Liver (tissue), 8 donors: ENCODE measurements at regions not wholly inside any gene's neighbourhood (a gene's known extent, or its start where the extent isn't known, plus 50 kb on each side); places are given as distances from the start of the nearest gene placed in this dataset.
A peak's percentile ranks its signal among the peaks of the same experiment; 100 is the strongest.
"Not testable (repeated sequence)": the region's sequence is repeated elsewhere in the genome, so short reads cannot be mapped to it uniquely, and the experiment has no call there.

Experiments used
- DNase-seq: peaks from one replicate; pipeline ENCODE4 v3.0.0-alpha.2; 2017; ENCODE audit warnings: low spot score
- H3K27ac ChIP-seq, 2 donors: one replicate each; pipeline ENCODE4 v1.7.0; 2013; ENCODE audit warnings: inconsistent platforms in 2 of 2, low read length in 2 of 2, control low read depth in 1 of 2, low read depth in 1 of 2, mild to moderate bottlenecking in 1 of 2
- H3K27me3 ChIP-seq, 4 donors: one replicate each; pipeline versions ENCODE4 v1.6.1 to v1.7.0; 2013; ENCODE audit warnings: low read length in 3 of 4, inconsistent platforms in 1 of 4, mild to moderate bottlenecking in 1 of 4, moderate library complexity in 1 of 4; ENCODE audit not compliant: control insufficient read depth in 4 of 4, insufficient read depth in 4 of 4
- H3K36me3 ChIP-seq, 4 donors: one replicate each; pipeline versions ENCODE4 v1.6.1 to v1.7.0; 2013; ENCODE audit warnings: low read length in 3 of 4, mild to moderate bottlenecking in 3 of 4, low read depth in 1 of 4, moderate library complexity in 1 of 4; ENCODE audit not compliant: control insufficient read depth in 4 of 4, insufficient read depth in 3 of 4
- H3K4me1 ChIP-seq, 4 donors: one replicate each; pipeline versions ENCODE4 v1.6.1 to v1.7.0; 2013; ENCODE audit warnings: low read length in 3 of 4, mild to moderate bottlenecking in 3 of 4, moderate library complexity in 1 of 4; ENCODE audit not compliant: control insufficient read depth in 4 of 4, insufficient read depth in 4 of 4
- H3K4me3 ChIP-seq, 3 donors: one replicate each; pipeline versions ENCODE4 v1.6.1 to v1.7.0; 2013; ENCODE audit warnings: low read length in 3 of 3, control low read depth in 1 of 3, low read depth in 1 of 3, mild to moderate bottlenecking in 1 of 3
- H3K9ac ChIP-seq, 2 donors: one replicate each; pipeline ENCODE4 v1.7.0; 2013; ENCODE audit warnings: low read length in 2 of 2, mild to moderate bottlenecking in 2 of 2, moderate library complexity in 2 of 2, control low read depth in 1 of 2, low read depth in 1 of 2
- H3K9me3 ChIP-seq, 4 donors: one replicate each; pipeline versions ENCODE4 v1.6.1 to v1.7.0; 2013; ENCODE audit warnings: low read length in 3 of 4; ENCODE audit not compliant: control insufficient read depth in 4 of 4
- EGR1 ChIP-seq, 2 donors: IDR thresholded peaks; 2 replicates each; pipeline ENCODE4 v1.6.1; 2016 to 2018; ENCODE audit warnings: antibody characterized with exemption in 2 of 2, low read depth in 2 of 2
- FOXA1 ChIP-seq: IDR thresholded peaks from 2 replicates; pipeline ENCODE4 v1.6.1; 2016; ENCODE audit warnings: antibody characterized with exemption
- FOXA2 ChIP-seq: IDR thresholded peaks from 2 replicates; pipeline ENCODE4 v1.6.1; 2016; ENCODE audit warnings: antibody characterized with exemption
- GABPA ChIP-seq, 2 donors: IDR thresholded peaks in 1 of 2; conservative IDR thresholded peaks in 1 of 2; 2 replicates each; pipeline ENCODE4 v1.6.1; 2016; ENCODE audit warnings: antibody characterized with exemption in 2 of 2, mild to moderate bottlenecking in 1 of 2, moderate library complexity in 1 of 2
- HNF4A ChIP-seq, 2 donors: conservative IDR thresholded peaks; 2 replicates each; pipeline ENCODE4 v1.6.1; 2016; ENCODE audit warnings: antibody characterized with exemption in 2 of 2, mild to moderate bottlenecking in 2 of 2
- HNF4G ChIP-seq: IDR thresholded peaks from 2 replicates; pipeline ENCODE4 v1.6.1; 2016; ENCODE audit warnings: antibody characterized with exemption
- JUND ChIP-seq, 2 donors: IDR thresholded peaks; 2 replicates each; pipeline ENCODE4 v1.6.1; 2016; ENCODE audit warnings: antibody characterized with exemption in 2 of 2
- NR2F2 ChIP-seq: IDR thresholded peaks from 2 replicates; pipeline ENCODE4 v1.6.1; 2016; ENCODE audit warnings: antibody characterized with exemption
- RAD21 ChIP-seq, 2 donors: IDR thresholded peaks; 2 replicates each; pipeline ENCODE4 v1.6.1; 2016; ENCODE audit warnings: antibody characterized with exemption in 2 of 2, mild to moderate bottlenecking in 2 of 2
- REST ChIP-seq: IDR thresholded peaks from 2 replicates; pipeline ENCODE4 v1.6.1; 2016; ENCODE audit warnings: antibody characterized with exemption, mild to moderate bottlenecking
- RXRA ChIP-seq, 2 donors: IDR thresholded peaks; 2 replicates each; pipeline ENCODE4 v1.6.1; 2017 to 2018; ENCODE audit warnings: antibody characterized with exemption in 2 of 2, mild to moderate bottlenecking in 1 of 2
- SP1 ChIP-seq: IDR thresholded peaks from 2 replicates; pipeline ENCODE4 v1.6.1; 2018; ENCODE audit warnings: antibody characterized with exemption, mild to moderate bottlenecking
- TAF1 ChIP-seq: conservative IDR thresholded peaks from 2 replicates; pipeline ENCODE4 v1.6.1; 2016; ENCODE audit warnings: antibody characterized with exemption, mild to moderate bottlenecking
- YY1 ChIP-seq: IDR thresholded peaks from 2 replicates; pipeline ENCODE4 v1.6.1; 2016; ENCODE audit warnings: antibody characterized with exemption, mild to moderate bottlenecking
- ZBTB33 ChIP-seq: IDR thresholded peaks from 2 replicates; pipeline ENCODE4 v1.6.1; 2016; ENCODE audit warnings: antibody characterized with exemption
- WGBS: extraction: QIAGEN DNeasy Blood & Tissue Kit; methylation state at CpG from one replicate; pipeline ENCODE4 v1.1.7; 2013; 5-methylcytosine and 5-hydroxymethylcytosine counted together
- TF ChIP-seq, protein P1 (sequence below): IDR thresholded peaks from 2 replicates; pipeline ENCODE4 v1.6.1; 2016; ENCODE audit warnings: antibody characterized with exemption
- TF ChIP-seq, protein P2 (sequence below): fragments of 150-350 bp; IDR thresholded peaks from 2 replicates; pipeline ENCODE4 v1.5.1; 2017; ENCODE audit warnings: improper control_type of control experiment, low read depth, low read length; ENCODE audit not compliant: missing input control
- TF ChIP-seq, protein P3 (sequence below): IDR thresholded peaks from 2 replicates; pipeline ENCODE4 v1.6.1; 2016; ENCODE audit warnings: antibody characterized with exemption
- donor health status: healthy.
- donor health status: healthy.
- donor health status: healthy.
- donor health status: healthy.
- donor health status: healthy.

- TF ChIP-seq RXRA (IDR thresholded peaks at IDR 0.05) = peak; percentile 25 to 33
- DNase-seq, H3K4me3 ChIP-seq, H3K27ac ChIP-seq, H3K4me1 ChIP-seq, H3K27me3 ChIP-seq, H3K9ac ChIP-seq, H3K36me3 ChIP-seq, H3K9me3 ChIP-seq: not testable (repeated sequence)
- WGBS = 49% methylated on average over 5 of the region's 5 CpGs
These were observed 56.9 kb upstream of the SRRM3 start for GRCh38 chr7:76144664-76145270.

GRCh38 chr7:76146374-76146773, 55.3 kb upstream of the SRRM3 start:
- Histone ChIP-seq H3K9ac (no peak overlapping the region), H3K9me3 (no peaks in the 10 kb centered on the region), H3K4me1 (peaks cover 0 to 4% (median 0%) of the 10 kb centered on the region in 4 donors), H3K4me3 (no peak overlapping the region), H3K27ac (peak overlapping the region; percentile 12 to 46), H3K27me3 (no peaks in the 10 kb centered on the region), H3K36me3 (no peaks in the 10 kb centered on the region)
- no peak for DNase-seq
- TF ChIP-seq ZBTB33 (no peak), NR2F2 (no peak), HNF4G (peak; percentile 27), EGR1 (IDR thresholded peaks at IDR 0.05; ENCODE audit: low read depth in 2 of 2) (no peak), HNF4A (conservative IDR thresholded peaks at IDR 0.05) (peak; percentile 68 to 84), TAF1 (no peak), SP1 (peak; percentile 53), RAD21 (IDR thresholded peaks at IDR 0.05) (no peak), RXRA (IDR thresholded peaks at IDR 0.05) (peak; percentile 81 to 89), JUND (IDR thresholded peaks at IDR 0.05) (peak in 1 of 2 donors; percentile 42), REST (no peak), GABPA (IDR thresholded peaks at IDR 0.05 in 1 of 2, conservative IDR thresholded peaks at IDR 0.05 in 1 of 2) (no peak), FOXA2 (no peak), YY1 (peak; percentile 40), FOXA1 (no peak)
- TF ChIP-seq, protein P1, sequence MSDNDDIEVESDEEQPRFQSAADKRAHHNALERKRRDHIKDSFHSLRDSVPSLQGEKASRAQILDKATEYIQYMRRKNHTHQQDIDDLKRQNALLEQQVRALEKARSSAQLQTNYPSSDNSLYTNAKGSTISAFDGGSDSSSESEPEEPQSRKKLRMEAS = no peak
- TF ChIP-seq, protein P2, sequence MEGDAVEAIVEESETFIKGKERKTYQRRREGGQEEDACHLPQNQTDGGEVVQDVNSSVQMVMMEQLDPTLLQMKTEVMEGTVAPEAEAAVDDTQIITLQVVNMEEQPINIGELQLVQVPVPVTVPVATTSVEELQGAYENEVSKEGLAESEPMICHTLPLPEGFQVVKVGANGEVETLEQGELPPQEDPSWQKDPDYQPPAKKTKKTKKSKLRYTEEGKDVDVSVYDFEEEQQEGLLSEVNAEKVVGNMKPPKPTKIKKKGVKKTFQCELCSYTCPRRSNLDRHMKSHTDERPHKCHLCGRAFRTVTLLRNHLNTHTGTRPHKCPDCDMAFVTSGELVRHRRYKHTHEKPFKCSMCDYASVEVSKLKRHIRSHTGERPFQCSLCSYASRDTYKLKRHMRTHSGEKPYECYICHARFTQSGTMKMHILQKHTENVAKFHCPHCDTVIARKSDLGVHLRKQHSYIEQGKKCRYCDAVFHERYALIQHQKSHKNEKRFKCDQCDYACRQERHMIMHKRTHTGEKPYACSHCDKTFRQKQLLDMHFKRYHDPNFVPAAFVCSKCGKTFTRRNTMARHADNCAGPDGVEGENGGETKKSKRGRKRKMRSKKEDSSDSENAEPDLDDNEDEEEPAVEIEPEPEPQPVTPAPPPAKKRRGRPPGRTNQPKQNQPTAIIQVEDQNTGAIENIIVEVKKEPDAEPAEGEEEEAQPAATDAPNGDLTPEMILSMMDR = no peak
- TF ChIP-seq, protein P3, sequence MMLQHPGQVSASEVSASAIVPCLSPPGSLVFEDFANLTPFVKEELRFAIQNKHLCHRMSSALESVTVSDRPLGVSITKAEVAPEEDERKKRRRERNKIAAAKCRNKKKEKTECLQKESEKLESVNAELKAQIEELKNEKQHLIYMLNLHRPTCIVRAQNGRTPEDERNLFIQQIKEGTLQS = peak; percentile 33
- 36% methylated on average over 4 of the region's 4 CpGs for WGBS

DNA sequence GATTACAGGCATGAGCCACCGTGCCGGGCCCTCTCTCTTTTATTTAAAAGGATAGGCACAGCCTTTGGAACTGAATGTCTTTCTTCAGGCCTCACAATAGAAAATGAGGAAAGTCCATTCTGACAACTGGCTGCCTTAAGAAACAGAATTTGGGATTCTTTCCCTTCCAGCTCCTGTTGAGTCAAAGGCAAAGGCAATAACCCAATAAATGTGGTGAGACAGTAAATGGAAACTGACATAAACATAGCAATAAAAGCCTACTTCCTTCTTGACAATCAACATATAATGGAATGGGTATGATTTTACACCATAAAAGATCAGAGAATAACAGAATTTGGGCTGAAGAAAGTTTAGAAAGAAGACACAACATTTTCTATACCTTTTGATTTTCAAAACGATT, 52.7 kb upstream of the SRRM3 start:
- H3K9ac ChIP-seq, H3K9me3 ChIP-seq, H3K4me3 ChIP-seq, H3K27ac ChIP-seq, H3K4me1 ChIP-seq, DNase-seq, H3K27me3 ChIP-seq, H3K36me3 ChIP-seq: not testable (repeated sequence)
- WGBS = 88% methylated on average over 3 of the region's 3 CpGs
